ENCODE measurements at regions not wholly inside any gene's neighbourhood (a gene's known extent, or its start where the extent isn't known, plus 50 kb on each side); places are given as distances from the start of the nearest gene placed in this dataset.

- DNase-seq, result no peak
These were observed 656.8 kb downstream of the BCL11A start for GRCh38 chr2:59896499-59897245.

- no peak for DNase-seq
These were observed 659.8 kb downstream of the BCL11A start for GRCh38 chr2:59893612-59894011.

- no peak for DNase-seq
These were observed 661.1 kb downstream of the BCL11A start for GRCh38 chr2:59892398-59892797.

GRCh38 chr2:59889305-59889704, 664.1 kb downstream of the BCL11A start:
- DNase-seq, result no peak

GRCh38 chr2:59888706-59889105, 664.7 kb downstream of the BCL11A start:
- no peak for DNase-seq

- no peak for DNase-seq
These were observed 665.4 kb downstream of the BCL11A start for GRCh38 chr2:59888015-59888414.

GRCh38 chr2:59887366-59887765, 666.1 kb downstream of the BCL11A start:
- no peak for DNase-seq

- DNase-seq, result no peak
These were observed 666.7 kb downstream of the BCL11A start for GRCh38 chr2:59886759-59887158.

- no peak for DNase-seq
These were observed 667.9 kb downstream of the BCL11A start for GRCh38 chr2:59885541-59885940.

GRCh38 chr2:59884166-59884565, 669.3 kb downstream of the BCL11A start:
- DNase-seq, result no peak

GRCh38 chr2:59882822-59883221, 670.6 kb downstream of the BCL11A start:
- no peak for DNase-seq

GRCh38 chr2:59882279-59882678, 671.2 kb downstream of the BCL11A start:
- DNase-seq, result no peak

- DNase-seq, result no peak
These were observed 672.2 kb downstream of the BCL11A start for GRCh38 chr2:59881218-59881617.

- DNase-seq, result no peak
These were observed 673.7 kb downstream of the BCL11A start for GRCh38 chr2:59879700-59880131.

- no peak for DNase-seq
These were observed 677.6 kb downstream of the BCL11A start for GRCh38 chr2:59875836-59876235.

- no peak for DNase-seq
These were observed 678.3 kb downstream of the BCL11A start for GRCh38 chr2:59874971-59875755.

- DNase-seq, result no peak
These were observed 679.1 kb downstream of the BCL11A start for GRCh38 chr2:59874361-59874760.

- DNase-seq, result no peak
These were observed 681.6 kb downstream of the BCL11A start for GRCh38 chr2:59871830-59872229.

GRCh38 chr2:59868981-59869380, 684.5 kb downstream of the BCL11A start:
- DNase-seq, result no peak

- no peak for DNase-seq
These were observed 687.0 kb downstream of the BCL11A start for GRCh38 chr2:59866436-59866835.

- no peak for DNase-seq
These were observed 694.9 kb downstream of the BCL11A start for GRCh38 chr2:59858540-59858939.

GRCh38 chr2:59857109-59857508, 696.3 kb downstream of the BCL11A start:
- no peak for DNase-seq

GRCh38 chr2:59856391-59856790, 697.1 kb downstream of the BCL11A start:
- DNase-seq, result no peak

- no peak for DNase-seq
These were observed 700.4 kb downstream of the BCL11A start for GRCh38 chr2:59853032-59853431.

Measured in amniotic stem cell (primary cell).